Kidney epithelial cell (primary cell): ENCODE measurements at regions not wholly inside any gene's neighbourhood (a gene's known extent, or its start where the extent isn't known, plus 50 kb on each side); places are given as distances from the start of the nearest gene placed in this dataset.
"Not testable (repeated sequence)": the region's sequence is repeated elsewhere in the genome, so short reads cannot be mapped to it uniquely, and the experiment has no call there.

ENCODE experiments used
- DNase-seq: peaks from one replicate; pipeline ENCODE4 v3.0.0-alpha.2; 2010; ENCODE audit warnings: low read depth
- H3K27me3 ChIP-seq: 2 replicates; pipeline ENCODE4 v1.6.0; 2011; ENCODE audit warnings: low read length; ENCODE audit not compliant: control insufficient read depth, insufficient read depth
- H3K36me3 ChIP-seq: 2 replicates; pipeline ENCODE4 v1.5.1; 2011; ENCODE audit warnings: low read length; ENCODE audit not compliant: control insufficient read depth, insufficient read depth
- H3K4me3 ChIP-seq: 2 replicates; pipeline ENCODE4 v1.5.1; 2011; ENCODE audit warnings: low read depth, mild to moderate bottlenecking, control low read depth, low read length

GRCh38 chr21:6506167-6506894 lies 4015.1 kb upstream of the TPTE start:
- not testable (repeated sequence) for DNase-seq, H3K27me3 ChIP-seq, H3K4me3 ChIP-seq, H3K36me3 ChIP-seq

- DNase-seq, H3K36me3 ChIP-seq, H3K27me3 ChIP-seq, H3K4me3 ChIP-seq: not testable (repeated sequence)
Measured at GRCh38 chr21:6507632-6508031, 4013.8 kb upstream of the TPTE start.

- not testable (repeated sequence) for H3K4me3 ChIP-seq, H3K27me3 ChIP-seq, DNase-seq, H3K36me3 ChIP-seq
Measured at GRCh38 chr21:6521777-6522176, 3999.6 kb upstream of the TPTE start.

GRCh38 chr21:6526213-6526612 lies 3995.2 kb upstream of the TPTE start:
- not testable (repeated sequence) for H3K4me3 ChIP-seq, H3K27me3 ChIP-seq, DNase-seq, H3K36me3 ChIP-seq

- H3K36me3 ChIP-seq, H3K27me3 ChIP-seq, DNase-seq, H3K4me3 ChIP-seq: not testable (repeated sequence)
Measured at GRCh38 chr21:6530655-6531054, 3990.7 kb upstream of the TPTE start.

- not testable (repeated sequence) for H3K27me3 ChIP-seq, H3K36me3 ChIP-seq, H3K4me3 ChIP-seq, DNase-seq
Measured at GRCh38 chr21:6533261-6533660, 3988.1 kb upstream of the TPTE start.

- DNase-seq, H3K27me3 ChIP-seq, H3K36me3 ChIP-seq, H3K4me3 ChIP-seq: not testable (repeated sequence)
Measured at GRCh38 chr21:6538320-6538719, 3983.1 kb upstream of the TPTE start.

- not testable (repeated sequence) for H3K4me3 ChIP-seq, DNase-seq, H3K36me3 ChIP-seq, H3K27me3 ChIP-seq
Measured at GRCh38 chr21:6539688-6540087, 3981.7 kb upstream of the TPTE start.

- not testable (repeated sequence) for H3K36me3 ChIP-seq, DNase-seq, H3K27me3 ChIP-seq, H3K4me3 ChIP-seq
Measured at GRCh38 chr21:6541036-6541435, 3980.3 kb upstream of the TPTE start.

- H3K4me3 ChIP-seq, H3K27me3 ChIP-seq, DNase-seq, H3K36me3 ChIP-seq: not testable (repeated sequence)
Measured at GRCh38 chr21:6545288-6545687, 3976.1 kb upstream of the TPTE start.

GRCh38 chr21:6551045-6551444 lies 3970.3 kb upstream of the TPTE start:
- not testable (repeated sequence) for H3K4me3 ChIP-seq, DNase-seq, H3K36me3 ChIP-seq, H3K27me3 ChIP-seq

GRCh38 chr21:6553505-6554376 lies 3967.6 kb upstream of the TPTE start:
- not testable (repeated sequence) for H3K4me3 ChIP-seq, H3K27me3 ChIP-seq, H3K36me3 ChIP-seq, DNase-seq

GRCh38 chr21:6554377-6554864 lies 3967.0 kb upstream of the TPTE start:
- not testable (repeated sequence) for H3K27me3 ChIP-seq, H3K4me3 ChIP-seq, H3K36me3 ChIP-seq, DNase-seq

GRCh38 chr21:6556516-6556915 lies 3964.9 kb upstream of the TPTE start:
- not testable (repeated sequence) for H3K27me3 ChIP-seq, H3K4me3 ChIP-seq, H3K36me3 ChIP-seq, DNase-seq

GRCh38 chr21:6557415-6557814 lies 3964.0 kb upstream of the TPTE start:
- not testable (repeated sequence) for DNase-seq, H3K27me3 ChIP-seq, H3K36me3 ChIP-seq, H3K4me3 ChIP-seq
